H9 (cell line): ENCODE measurements at regions not wholly inside any gene's neighbourhood (a gene's known extent, or its start where the extent isn't known, plus 50 kb on each side); places are given as distances from the start of the nearest gene placed in this dataset.

Experiments used
- DNase-seq: peaks from one replicate; pipeline ENCODE4 v3.0.0-alpha.2; 2017
- H2AFZ ChIP-seq: one replicate; pipeline ENCODE4 v1.6.1; 2013; ENCODE audit warnings: mild to moderate bottlenecking, low read length, control low read depth, moderate library complexity
- H2AK5ac ChIP-seq: 2 replicates; pipeline ENCODE4 v1.6.1; 2013; ENCODE audit warnings: low read length, control low read depth, mixed read lengths; ENCODE audit not compliant: insufficient read length
- H2BK120ac ChIP-seq: one replicate; pipeline ENCODE4 v1.6.1; 2013; ENCODE audit warnings: low read depth, mild to moderate bottlenecking, low read length, control low read depth, inconsistent platforms; ENCODE audit not compliant: poor library complexity, severe bottlenecking
- H2BK12ac ChIP-seq: 2 replicates; pipeline ENCODE4 v1.6.1; 2013; ENCODE audit warnings: low read length, control low read depth, mixed read lengths, low read depth; ENCODE audit not compliant: insufficient read length
- H2BK15ac ChIP-seq: 2 replicates; pipeline ENCODE4 v1.6.1; 2013; ENCODE audit warnings: low read depth, low read length, control low read depth
- H2BK20ac ChIP-seq: one replicate; pipeline ENCODE4 v1.6.1; 2013; ENCODE audit warnings: low read depth, mild to moderate bottlenecking, low read length, control low read depth, inconsistent platforms; ENCODE audit not compliant: poor library complexity, severe bottlenecking
- H2BK5ac ChIP-seq: 2 replicates; pipeline ENCODE4 v1.6.1; 2013; ENCODE audit warnings: low read length, control low read depth, mixed read lengths; ENCODE audit not compliant: insufficient read length
- H3K14ac ChIP-seq: 2 replicates; pipeline ENCODE4 v1.6.1; 2013; ENCODE audit warnings: low read length, control low read depth; ENCODE audit not compliant: insufficient read depth
- H3K18ac ChIP-seq: 2 replicates; pipeline ENCODE4 v1.6.1; 2013; ENCODE audit warnings: low read depth, mild to moderate bottlenecking, mixed read lengths, low read length, control low read depth; ENCODE audit not compliant: insufficient read length
- H3K23ac ChIP-seq: 2 replicates; pipeline ENCODE4 v1.6.1; 2013; ENCODE audit warnings: low read length, control low read depth, mixed read lengths, low read depth; ENCODE audit not compliant: insufficient read length
- H3K23me2 ChIP-seq: 2 replicates; pipeline ENCODE4 v1.6.1; 2013; ENCODE audit warnings: low read depth, mild to moderate bottlenecking, mixed read lengths, low read length, control low read depth; ENCODE audit not compliant: insufficient read length, poor library complexity, severe bottlenecking
- H3K27ac ChIP-seq: 2 replicates; pipeline ENCODE4 v1.5.1; 2013; ENCODE audit warnings: low read length, control low read depth, mixed read lengths, low read depth; ENCODE audit not compliant: insufficient read length
- H3K27me3 ChIP-seq: 2 replicates; pipeline ENCODE4 v1.6.1; 2013; ENCODE audit warnings: low read length, control low read depth, inconsistent platforms; ENCODE audit not compliant: insufficient read depth
- H3K4ac ChIP-seq: 2 replicates; pipeline ENCODE4 v1.6.1; 2013; ENCODE audit warnings: low read depth, mild to moderate bottlenecking, control low read depth, inconsistent platforms, low read length, moderate library complexity
- H3K4me1 ChIP-seq: 2 replicates; pipeline ENCODE4 v1.6.1; 2013; ENCODE audit warnings: low read length, control low read depth, inconsistent platforms; ENCODE audit not compliant: insufficient read depth
- H3K4me2 ChIP-seq: 2 replicates; pipeline ENCODE4 v1.6.1; 2013; ENCODE audit warnings: low read length, control low read depth, mixed read lengths; ENCODE audit not compliant: insufficient read length, insufficient read depth
- H3K56ac ChIP-seq: 2 replicates; pipeline ENCODE4 v1.6.1; 2013; ENCODE audit warnings: low read depth, mild to moderate bottlenecking, mixed read lengths, low read length, control low read depth; ENCODE audit not compliant: insufficient read length
- H3K79me1 ChIP-seq: 2 replicates; pipeline ENCODE4 v1.6.1; 2013; ENCODE audit warnings: low read depth, mild to moderate bottlenecking, moderate library complexity, low read length, control low read depth, inconsistent platforms; ENCODE audit not compliant: insufficient read depth, poor library complexity, severe bottlenecking
- H3K79me2 ChIP-seq: 2 replicates; pipeline ENCODE4 v1.6.1; 2013; ENCODE audit warnings: low read length, control low read depth, inconsistent platforms; ENCODE audit not compliant: insufficient read depth
- H3K9ac ChIP-seq: 2 replicates; pipeline ENCODE4 v1.6.1; 2013; ENCODE audit warnings: low read length, control low read depth, mixed read lengths; ENCODE audit not compliant: insufficient read length; ENCODE audit errors: extremely low read depth
- H3K9me3 ChIP-seq: one replicate; pipeline ENCODE4 v1.6.1; 2013; ENCODE audit warnings: low read depth, low read length, inconsistent platforms; ENCODE audit not compliant: control insufficient read depth
- H3T11ph ChIP-seq: one replicate; pipeline ENCODE4 v1.6.1; 2013; ENCODE audit warnings: mild to moderate bottlenecking, low read length, control low read depth, inconsistent platforms
- H4K20me1 ChIP-seq: one replicate; pipeline ENCODE4 v1.6.1; 2013; ENCODE audit not compliant: control insufficient read depth, insufficient read length, insufficient read depth
- H4K5ac ChIP-seq: 2 replicates; pipeline ENCODE4 v1.6.1; 2013; ENCODE audit warnings: low read depth, mild to moderate bottlenecking, mixed read lengths, low read length, control low read depth; ENCODE audit not compliant: insufficient read length
- H4K8ac ChIP-seq: replicated peaks from 2 replicates; pipeline ENCODE4 v1.6.1; 2013; ENCODE audit warnings: low read length, control low read depth, mixed read lengths, low read depth; ENCODE audit not compliant: insufficient read length
- H4K91ac ChIP-seq: 2 replicates; pipeline ENCODE4 v1.6.1; 2013; ENCODE audit warnings: low read depth, mild to moderate bottlenecking, moderate library complexity, mixed read lengths, low read length, control low read depth; ENCODE audit not compliant: insufficient read length
- H3K27ac Mint-ChIP-seq, 3 experiments: 2 replicates in 2 of 3; 3 replicates in 1 of 3; pipeline ENCODE4 v1.8.0; 2020 to 2021; ENCODE audit warnings: mixed read lengths in 3 of 3, mild to moderate bottlenecking in 1 of 3, moderate library complexity in 1 of 3
- H3K27me3 Mint-ChIP-seq: 2 replicates; pipeline ENCODE4 v1.8.0; 2021; ENCODE audit warnings: low read depth, mild to moderate bottlenecking, moderate library complexity, mixed read lengths
- H3K36me3 Mint-ChIP-seq, 3 experiments: 2 replicates in 2 of 3; 3 replicates in 1 of 3; pipeline ENCODE4 v1.8.0; 2020 to 2021; ENCODE audit warnings: low read depth in 3 of 3, mixed read lengths in 3 of 3; ENCODE audit not compliant: insufficient read depth in 1 of 3
- H3K4me1 Mint-ChIP-seq, 2 experiments: 2 replicates each; pipeline ENCODE4 v1.8.0; 2020; ENCODE audit warnings: mixed read lengths in 2 of 2
- H3K4me3 Mint-ChIP-seq, 2 experiments: 2 replicates in 1 of 2; 3 replicates in 1 of 2; pipeline ENCODE4 v1.8.0; 2020 to 2021; ENCODE audit warnings: mild to moderate bottlenecking in 2 of 2, mixed read lengths in 2 of 2, moderate library complexity in 1 of 2
- H3K9me3 Mint-ChIP-seq, 2 experiments: 2 replicates in 1 of 2; 3 replicates in 1 of 2; pipeline ENCODE4 v1.8.0; 2020; ENCODE audit warnings: mild to moderate bottlenecking in 2 of 2, mixed read lengths in 2 of 2, moderate library complexity in 1 of 2
- CTCF ChIP-seq: fragments of 200-600 bp; sonication (generic); conservative IDR thresholded peaks from 3 replicates; pipeline ENCODE4 v1.8.0; 2021; ENCODE audit warnings: antibody characterized with exemption, mild to moderate bottlenecking
- WGBS: extraction: QIAGEN DNeasy Blood & Tissue Kit; methylation state at CpG from one replicate; pipeline ENCODE4 v1.1.7; 2013; ENCODE audit warnings: missing lambda C conversion rate, low lambda C conversion rate, mixed read lengths; ENCODE audit not compliant: insufficient read length; ENCODE audit errors: extremely low coverage; 5-methylcytosine and 5-hydroxymethylcytosine counted together

DNA sequence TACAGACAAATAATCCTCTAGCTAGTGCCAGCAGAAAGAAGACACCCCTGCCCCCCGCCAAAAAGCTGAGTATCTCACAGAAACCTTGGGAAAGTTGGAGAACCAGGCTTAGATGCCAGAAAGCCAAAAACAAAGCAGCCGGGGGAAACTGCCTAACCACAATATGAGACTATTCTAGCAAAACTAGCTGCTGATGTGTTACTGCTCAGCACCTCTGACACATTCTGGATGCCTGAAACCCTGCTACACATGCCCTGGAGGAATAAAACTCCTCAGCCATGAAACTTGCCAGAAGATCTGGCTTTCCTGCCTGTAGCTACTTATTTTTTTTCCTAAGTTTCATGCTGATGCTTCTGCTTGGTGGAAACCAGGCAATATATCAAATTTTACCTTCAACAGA is 122.7 kb upstream of the GCFC2 start:
- H3K4ac ChIP-seq = no peak overlapping the region

More for the DNA sequence above, 122.7 kb upstream of the GCFC2 start:
- no peak overlapping the region for H2BK20ac ChIP-seq
- no peak for DNase-seq
- H4K5ac ChIP-seq = no peak overlapping the region
- H3K9me3 ChIP-seq = no peaks in the 10 kb centered on the region
- no peaks in the 10 kb centered on the region for H3K79me1 ChIP-seq
- no peak overlapping the region for H3K27ac ChIP-seq
- H2AK5ac ChIP-seq = no peak overlapping the region
- no peaks in the 10 kb centered on the region for H3K27me3 ChIP-seq
- no peak overlapping the region for H3K4me3 Mint-ChIP-seq
- no peaks in the 10 kb centered on the region for H3K23me2 ChIP-seq
- H3K9me3 Mint-ChIP-seq = no peaks in the 10 kb centered on the region
- H3K27ac Mint-ChIP-seq = no peak overlapping the region
- no CpG with 5 or more reads among the region's 2 CpGs for WGBS
- no peak overlapping the region for H3T11ph ChIP-seq
- H2BK120ac ChIP-seq = no peak overlapping the region
- H3K4me2 ChIP-seq = no peak overlapping the region
- no peak overlapping the region for H4K91ac ChIP-seq
- H3K36me3 Mint-ChIP-seq = no peaks in the 10 kb centered on the region
- H2BK15ac ChIP-seq = no peak overlapping the region
- no peak overlapping the region for H3K23ac ChIP-seq
- H3K14ac ChIP-seq = no peak overlapping the region
- H2BK5ac ChIP-seq = no peak overlapping the region
- H3K4me1 Mint-ChIP-seq = peaks cover 3 to 9% of the 10 kb centered on the region in 2 experiments; a peak in 2 of 4 replicates
- no peak overlapping the region for H4K8ac ChIP-seq
- H3K79me2 ChIP-seq = no peaks in the 10 kb centered on the region
- H2AFZ ChIP-seq = no peak overlapping the region
- no peak overlapping the region for H3K56ac ChIP-seq
- no peak overlapping the region for H3K9ac ChIP-seq
- H3K27me3 Mint-ChIP-seq = peaks cover 2% of the 10 kb centered on the region; the same call in 1 of the 2 replicates
- no peak for TF ChIP-seq CTCF
- H4K20me1 ChIP-seq = no peaks in the 10 kb centered on the region
- no peaks in the 10 kb centered on the region for H3K4me1 ChIP-seq
- no peak overlapping the region for H2BK12ac ChIP-seq
- no peak overlapping the region for H3K18ac ChIP-seq
